Activated CD4-positive, alpha-beta memory T cell treated with anti-CD3 and anti-CD28 coated beads, Interleukin-2, amount 10 ng/mL, durations not matched to agents 7 days and 5 days (primary cell): ENCODE measurements at regions not wholly inside any gene's neighbourhood (a gene's known extent, or its start where the extent isn't known, plus 50 kb on each side); places are given as distances from the start of the nearest gene placed in this dataset.
"Not testable (repeated sequence)": the region's sequence is repeated elsewhere in the genome, so short reads cannot be mapped to it uniquely, and the experiment has no call there.

Source experiments
- CTCF ChIA-PET: fragments of 350-600 bp; sonication (Branson Sonifier 250); formaldehyde crosslinking; loops from one replicate; lab custom pipeline; 2021; ENCODE audit warnings: antibody characterized with exemption, inconsistent platforms; lab: Charles Lee
- POLR2A ChIA-PET: fragments of 350-600 bp; sonication (Branson Sonifier 250); formaldehyde crosslinking; loops from one replicate; lab custom pipeline; 2021; ENCODE audit warnings: antibody characterized with exemption; lab: Charles Lee
- DNase-seq: peaks from one replicate; pipeline ENCODE4 v3.0.0-alpha.2; 2020
- H3K27ac Mint-ChIP-seq: one replicate; pipeline ENCODE4 v1.8.0; 2021; ENCODE audit warnings: mild to moderate bottlenecking, mixed read lengths
- H3K27me3 Mint-ChIP-seq: one replicate; pipeline ENCODE4 v1.8.0; 2021; ENCODE audit warnings: mixed read lengths
- H3K36me3 Mint-ChIP-seq: one replicate; pipeline ENCODE4 v1.8.0; 2021; ENCODE audit warnings: low read depth, mixed read lengths
- H3K4me1 Mint-ChIP-seq: one replicate; pipeline ENCODE4 v1.8.0; 2021; ENCODE audit warnings: mixed read lengths
- H3K4me3 Mint-ChIP-seq: one replicate; pipeline ENCODE4 v1.8.0; 2021; ENCODE audit warnings: mild to moderate bottlenecking, mixed read lengths
- H3K9me3 Mint-ChIP-seq: one replicate; pipeline ENCODE4 v1.8.0; 2021; ENCODE audit warnings: mixed read lengths

DNA sequence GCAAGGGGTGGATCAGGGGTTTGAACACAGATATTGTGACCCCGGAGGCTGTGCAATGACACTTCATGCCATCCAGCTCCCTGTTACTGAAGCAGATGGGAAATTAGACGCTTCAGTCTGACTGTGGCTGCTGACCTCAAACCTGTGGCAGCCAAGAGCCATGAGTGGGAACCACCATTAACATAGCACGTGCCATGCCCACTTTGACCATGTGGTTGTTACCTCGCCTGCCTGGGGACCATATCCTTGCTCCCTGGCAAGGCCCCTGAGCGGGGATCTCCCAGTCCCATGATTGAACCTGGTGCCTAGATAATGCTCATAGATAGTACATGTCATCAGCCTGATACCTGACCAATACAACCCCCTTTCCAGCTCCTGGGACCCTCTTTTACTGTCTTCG is 68.9 kb downstream of the CYP26B1 start:
- POLR2A ChIA-PET, result no interaction called here
- CTCF ChIA-PET, result no interaction called here
- Mint-ChIP-seq H3K4me3 (no peak overlapping the region), H3K9me3 (peaks cover 2% of the 10 kb centered on the region), H3K27me3 (no peaks in the 10 kb centered on the region), H3K4me1 (no peaks in the 10 kb centered on the region), H3K36me3 (no peaks in the 10 kb centered on the region), H3K27ac (no peak overlapping the region)
- no peak for DNase-seq

DNA sequence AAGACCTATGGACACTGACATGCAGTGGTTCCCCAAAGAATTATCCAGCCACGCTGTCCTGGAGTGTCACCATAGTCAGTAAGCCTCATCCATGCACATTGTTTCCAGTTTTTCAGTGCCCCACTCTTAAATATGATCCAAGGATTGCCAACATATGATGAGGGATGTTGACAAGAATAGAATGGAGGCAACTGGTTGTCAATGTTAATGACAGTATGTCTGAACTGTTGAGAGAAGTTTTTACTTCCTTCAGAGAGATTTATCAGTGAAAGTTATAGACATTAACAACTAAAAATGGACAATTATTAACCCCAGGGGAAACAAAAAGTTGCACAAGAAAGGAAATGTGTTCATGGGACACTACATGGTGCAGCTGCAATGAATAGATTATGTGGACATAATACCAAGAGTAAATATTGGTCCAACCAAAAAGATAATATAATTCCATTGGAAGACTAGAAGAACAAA is 69.9 kb downstream of the CYP26B1 start:
- Mint-ChIP-seq H3K36me3 (no peaks in the 10 kb centered on the region), H3K9me3 (peaks cover 4% of the 10 kb centered on the region), H3K4me1 (no peaks in the 10 kb centered on the region), H3K27ac (no peak overlapping the region), H3K27me3 (no peaks in the 10 kb centered on the region), H3K4me3 (no peak overlapping the region)
- CTCF ChIA-PET, result no interaction called here
- DNase-seq, result no peak
- POLR2A ChIA-PET, result no interaction called here

DNA sequence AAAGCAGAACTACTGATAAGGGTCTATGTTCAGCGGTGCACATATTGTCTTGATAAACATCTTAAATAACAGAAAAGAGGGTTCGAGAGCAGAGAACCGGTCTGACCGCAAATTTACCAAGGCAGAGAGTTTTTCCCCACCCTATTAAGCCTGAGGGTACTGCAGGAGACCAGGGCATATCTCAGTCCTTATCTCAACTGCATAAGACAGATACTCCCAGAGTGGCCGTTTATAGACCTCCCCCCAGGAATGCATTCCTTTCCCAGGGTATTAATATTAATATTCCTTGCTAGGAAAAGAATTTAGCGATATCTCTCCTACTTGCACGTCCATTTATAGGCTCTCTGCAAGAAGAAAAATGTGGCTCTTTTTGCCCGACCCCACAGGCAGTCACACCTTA is 74.3 kb downstream of the CYP26B1 start:
- H3K36me3 Mint-ChIP-seq, H3K27ac Mint-ChIP-seq, H3K9me3 Mint-ChIP-seq, H3K27me3 Mint-ChIP-seq, H3K4me1 Mint-ChIP-seq, POLR2A ChIA-PET, H3K4me3 Mint-ChIP-seq, DNase-seq, CTCF ChIA-PET: not testable (repeated sequence)

GRCh38 chr2:72064197-72064596 is 83.5 kb downstream of the CYP26B1 start:
- H3K4me3 Mint-ChIP-seq, H3K36me3 Mint-ChIP-seq, H3K27me3 Mint-ChIP-seq, CTCF ChIA-PET, H3K4me1 Mint-ChIP-seq, H3K27ac Mint-ChIP-seq, POLR2A ChIA-PET, DNase-seq, H3K9me3 Mint-ChIP-seq: not testable (repeated sequence)

DNA sequence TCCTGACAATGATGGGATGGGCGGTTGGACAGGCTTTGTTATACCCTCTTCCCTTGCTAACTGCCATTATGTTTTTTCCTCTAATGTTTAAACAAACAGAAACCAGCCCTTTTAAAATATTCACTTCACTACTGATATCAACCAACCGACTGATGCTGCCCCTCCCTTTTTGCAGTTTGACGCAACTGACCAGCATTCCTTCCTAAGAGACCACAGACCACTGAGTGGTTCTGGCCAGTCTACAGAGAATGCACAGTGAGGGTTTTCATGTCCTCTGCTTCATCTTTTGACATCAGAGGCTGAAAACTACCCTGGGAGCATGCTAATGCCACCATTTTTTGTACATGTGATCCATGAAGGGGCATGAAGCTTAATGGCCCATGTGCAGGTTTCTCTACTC is 85.3 kb downstream of the CYP26B1 start:
- Mint-ChIP-seq H3K4me3 (no peak overlapping the region), H3K27me3 (peaks cover 3% of the 10 kb centered on the region), H3K36me3 (no peaks in the 10 kb centered on the region), H3K4me1 (no peaks in the 10 kb centered on the region), H3K27ac (no peak overlapping the region), H3K9me3 (no peaks in the 10 kb centered on the region)
- POLR2A ChIA-PET, result no interaction called here
- CTCF ChIA-PET, result no interaction called here
- no peak for DNase-seq

DNA sequence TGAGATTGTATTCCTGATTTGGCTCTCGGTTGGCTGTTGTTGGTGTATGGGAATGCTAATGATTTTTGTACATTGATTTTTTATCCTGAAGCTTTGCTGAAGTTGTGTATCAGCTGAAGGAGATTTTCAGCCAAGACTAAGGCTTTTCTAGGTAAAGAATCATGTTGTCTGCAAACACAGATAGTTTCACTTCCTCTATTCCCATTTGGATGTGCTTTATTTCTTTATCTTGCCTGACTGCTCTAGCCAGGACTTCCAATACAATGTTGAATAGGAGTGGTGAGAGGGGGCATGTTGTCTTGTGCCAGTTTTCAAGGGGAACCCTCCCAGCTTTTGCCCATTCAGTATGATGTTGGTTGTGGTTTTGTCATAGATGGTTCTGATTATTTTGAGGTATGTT is 90.4 kb downstream of the CYP26B1 start:
- Mint-ChIP-seq H3K27ac (no peak overlapping the region), H3K27me3 (peaks cover 5% of the 10 kb centered on the region), H3K9me3 (peaks cover 3% of the 10 kb centered on the region), H3K36me3 (no peaks in the 10 kb centered on the region), H3K4me1 (no peaks in the 10 kb centered on the region), H3K4me3 (no peak overlapping the region)
- ChIA-PET CTCF (no interaction called here), POLR2A (no interaction called here)
- no peak for DNase-seq

DNA sequence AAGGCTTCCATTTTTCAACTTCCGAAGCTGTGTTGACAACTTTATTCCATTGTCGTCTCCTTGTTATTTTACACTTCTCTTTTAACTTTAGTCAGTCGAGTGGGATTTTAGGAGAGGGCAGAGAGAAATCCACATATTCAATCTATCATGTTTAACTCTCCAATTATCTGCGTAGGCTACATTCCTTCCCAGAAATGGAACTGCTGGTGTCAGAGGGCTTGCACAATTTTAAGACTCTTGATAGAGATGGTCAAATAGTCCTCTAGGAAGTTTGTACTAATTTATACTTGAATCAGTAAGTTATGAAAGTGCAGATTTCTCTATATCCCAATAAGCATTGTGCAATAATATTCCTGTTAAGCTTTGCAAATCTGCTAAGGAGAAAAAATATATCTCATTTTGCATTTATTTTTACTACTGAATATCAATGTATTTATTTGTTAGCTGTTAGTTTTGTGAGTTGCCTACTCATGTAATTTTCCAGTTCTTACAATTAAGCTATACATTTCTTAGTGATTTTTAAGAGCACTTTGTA is 95.6 kb downstream of the CYP26B1 start:
- POLR2A ChIA-PET, result interaction anchor here (1.0 kb wide), 1 partner anchor 61 kb away, joined by 3 read pairs; no protein-coding TSS in a partner anchor
- no peak overlapping the region for H3K4me3 Mint-ChIP-seq

GRCh38 chr2:72051204-72051603 is 96.5 kb downstream of the CYP26B1 start:
- Mint-ChIP-seq H3K36me3 (no peaks in the 10 kb centered on the region), H3K27ac (no peak overlapping the region), H3K4me3 (no peak overlapping the region), H3K27me3 (no peaks in the 10 kb centered on the region), H3K4me1 (no peaks in the 10 kb centered on the region), H3K9me3 (no peaks in the 10 kb centered on the region)
- no peak for DNase-seq
- ChIA-PET CTCF (no interaction called here), POLR2A (interaction anchor here (1.0 kb wide), 1 partner anchor 60 kb away, joined by 3 read pairs; no protein-coding TSS in a partner anchor)

More for the DNA sequence above, 95.6 kb downstream of the CYP26B1 start:
- no peak for DNase-seq
- Mint-ChIP-seq H3K27ac (no peak overlapping the region), H3K4me1 (no peaks in the 10 kb centered on the region), H3K36me3 (no peaks in the 10 kb centered on the region), H3K27me3 (no peaks in the 10 kb centered on the region), H3K9me3 (peaks cover 3% of the 10 kb centered on the region)
- CTCF ChIA-PET, result no interaction called here

DNA sequence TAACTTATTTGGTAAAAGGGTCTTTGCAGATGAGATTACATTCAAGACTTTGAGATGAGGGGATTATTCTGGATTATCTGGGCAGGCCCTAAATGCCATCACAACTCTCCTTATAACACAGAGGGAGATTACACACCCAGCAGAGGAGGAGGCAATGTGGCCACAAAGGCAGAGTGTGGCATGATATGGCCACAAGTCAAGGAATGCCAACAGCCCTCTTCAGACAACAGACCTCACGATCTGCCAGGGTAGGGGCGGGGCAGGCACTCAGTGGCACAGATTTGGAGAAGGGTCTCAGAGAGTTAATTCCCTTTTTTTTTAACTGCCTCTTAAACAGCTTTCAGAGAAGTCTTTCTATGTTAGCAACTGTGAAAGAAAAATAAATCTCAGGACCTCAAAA is 96.9 kb downstream of the CYP26B1 start:
- ChIA-PET CTCF (no interaction called here), POLR2A (interaction anchor here (1.0 kb wide), 1 partner anchor 60 kb away, joined by 3 read pairs; no protein-coding TSS in a partner anchor)
- no peak for DNase-seq
- Mint-ChIP-seq H3K27me3 (no peaks in the 10 kb centered on the region), H3K4me3 (no peak overlapping the region), H3K36me3 (no peaks in the 10 kb centered on the region), H3K27ac (no peak overlapping the region), H3K4me1 (no peaks in the 10 kb centered on the region), H3K9me3 (no peaks in the 10 kb centered on the region)

DNA sequence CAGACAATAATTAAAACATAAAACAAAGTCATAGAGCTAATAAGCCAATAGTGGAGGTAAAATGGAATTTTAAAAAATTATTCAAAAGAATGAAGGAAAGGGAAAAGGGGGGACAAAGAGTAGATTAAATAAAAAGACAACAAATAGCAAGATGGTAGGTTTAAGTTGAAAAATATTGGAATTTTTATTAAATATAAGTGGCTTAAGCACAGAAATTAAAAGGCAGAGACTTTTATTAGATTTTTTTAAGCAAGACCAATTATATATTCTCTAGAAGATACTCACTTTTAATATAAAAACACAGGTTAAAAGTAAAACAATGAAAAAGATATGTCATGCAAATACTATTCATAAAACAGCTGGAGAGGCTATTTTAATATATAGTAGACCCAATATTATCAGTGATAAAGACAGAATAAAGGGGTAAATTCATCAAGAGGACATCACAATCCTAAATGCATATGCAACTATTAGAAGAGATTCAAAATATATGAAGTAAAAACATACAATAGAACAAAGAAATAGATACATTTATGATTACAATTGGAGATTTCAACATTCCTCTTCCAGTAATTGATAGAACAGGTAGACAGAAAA is 98.7 kb downstream of the CYP26B1 start:
- Mint-ChIP-seq H3K4me3 (no peak overlapping the region), H3K9me3 (peaks cover 2% of the 10 kb centered on the region), H3K4me1 (no peaks in the 10 kb centered on the region), H3K36me3 (no peaks in the 10 kb centered on the region), H3K27me3 (no peaks in the 10 kb centered on the region), H3K27ac (no peak overlapping the region)
- no peak for DNase-seq
- POLR2A ChIA-PET, result no interaction called here
- CTCF ChIA-PET, result no interaction called here

GRCh38 chr2:72043985-72044384 is 103.7 kb downstream of the CYP26B1 start:
- POLR2A ChIA-PET, result no interaction called here

DNA sequence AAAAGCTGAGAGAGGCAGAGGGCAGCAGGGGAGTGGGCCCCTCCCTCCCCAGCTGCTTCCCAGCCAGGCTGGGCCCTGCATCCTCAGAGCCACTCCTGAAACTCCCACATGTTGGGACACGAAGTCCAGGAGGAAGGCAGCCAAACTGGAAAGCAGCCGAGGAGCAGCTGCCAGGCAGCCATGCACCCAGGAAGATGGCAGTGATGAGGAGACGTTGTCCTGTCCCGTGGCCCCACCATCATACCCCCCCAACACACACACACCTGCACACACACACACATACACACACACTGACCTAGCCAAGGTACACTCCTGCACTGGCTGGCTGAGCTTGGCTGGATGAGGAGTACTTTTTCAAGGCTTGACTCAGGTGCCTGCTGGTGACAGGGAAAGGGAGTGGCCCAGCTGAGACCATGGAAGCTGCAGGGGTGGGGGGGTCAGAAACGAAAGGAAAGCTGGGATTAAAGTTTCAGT is 106.0 kb downstream of the CYP26B1 start:
- CTCF ChIA-PET, result no interaction called here
- H3K4me3 Mint-ChIP-seq, result no peak overlapping the region
- DNase-seq, result no peak
- POLR2A ChIA-PET, result no interaction called here
- H3K4me1 Mint-ChIP-seq, result no peaks in the 10 kb centered on the region
- H3K36me3 Mint-ChIP-seq, result no peaks in the 10 kb centered on the region
- peaks cover 5% of the 10 kb centered on the region for H3K9me3 Mint-ChIP-seq
- H3K27ac Mint-ChIP-seq, result no peak overlapping the region
- no peaks in the 10 kb centered on the region for H3K27me3 Mint-ChIP-seq

More at GRCh38 chr2:72043985-72044384, 103.7 kb downstream of the CYP26B1 start:
- DNase-seq, result no peak
- CTCF ChIA-PET, result no interaction called here
- Mint-ChIP-seq H3K4me3 (no peak overlapping the region), H3K9me3 (peaks cover 5% of the 10 kb centered on the region), H3K27me3 (no peaks in the 10 kb centered on the region), H3K27ac (no peak overlapping the region), H3K4me1 (no peaks in the 10 kb centered on the region), H3K36me3 (no peaks in the 10 kb centered on the region)

- no peaks in the 10 kb centered on the region for H3K4me1 Mint-ChIP-seq
- H3K4me3 Mint-ChIP-seq, result no peak overlapping the region
- POLR2A ChIA-PET, result no interaction called here
- H3K36me3 Mint-ChIP-seq, result no peaks in the 10 kb centered on the region
- H3K27ac Mint-ChIP-seq, result no peak overlapping the region
- peaks cover 5% of the 10 kb centered on the region for H3K9me3 Mint-ChIP-seq
- CTCF ChIA-PET, result no interaction called here
- no peaks in the 10 kb centered on the region for H3K27me3 Mint-ChIP-seq
- no peak for DNase-seq
These were observed 106.8 kb downstream of the CYP26B1 start for GRCh38 chr2:72040629-72041571.
